SU-DHL-6 (cell line): ENCODE measurements at regions not wholly inside any gene's neighbourhood (a gene's known extent, or its start where the extent isn't known, plus 50 kb on each side); places are given as distances from the start of the nearest gene placed in this dataset.
"Not testable (repeated sequence)": the region's sequence is repeated elsewhere in the genome, so short reads cannot be mapped to it uniquely, and the experiment has no call there.

Experiments used
- H2AFZ ChIP-seq: fragments of 200-600 bp; sonication (generic); 2 replicates; pipeline ENCODE4 v1.6.1; 2014; ENCODE audit warnings: low read depth, mild to moderate bottlenecking, moderate library complexity, mixed read lengths, antibody characterized with exemption, low read length; ENCODE audit not compliant: severe bottlenecking
- H3F3A ChIP-seq: fragments of 200-600 bp; shearing (Covaris generic); 2 replicates; pipeline ENCODE4 v1.6.0; 2016; ENCODE audit warnings: antibody characterized with exemption, mild to moderate bottlenecking; ENCODE audit not compliant: insufficient read depth
- H3K27ac ChIP-seq: fragments of 200-600 bp; sonication (generic); 2 replicates; pipeline ENCODE4 v1.5.1; 2016; ENCODE audit warnings: low read depth, mild to moderate bottlenecking, low read length, moderate library complexity, mixed read lengths
- H3K27me3 ChIP-seq: fragments of 200-600 bp; sonication (generic), shearing (Covaris generic); 2 replicates; pipeline ENCODE4 v1.6.0; 2014; ENCODE audit warnings: mild to moderate bottlenecking, low read length
- H3K36me3 ChIP-seq: fragments of 200-600 bp; sonication (generic); 2 replicates; pipeline ENCODE4 v1.6.1; 2014; ENCODE audit warnings: mild to moderate bottlenecking, low read length, mixed read lengths
- H3K4me2 ChIP-seq: fragments of 300-600, 200-600 bp; shearing (Covaris generic), sonication (generic); 2 replicates; pipeline ENCODE4 v1.6.0; 2014; ENCODE audit warnings: low read length, low read depth, mild to moderate bottlenecking; ENCODE audit not compliant: poor library complexity, severe bottlenecking
- H3K4me3 ChIP-seq: fragments of 200-600 bp; sonication (generic); 2 replicates; pipeline ENCODE4 v1.5.1; 2014; ENCODE audit warnings: antibody characterized with exemption, low read length, mild to moderate bottlenecking, mixed read lengths; ENCODE audit not compliant: insufficient read depth, poor library complexity, severe bottlenecking
- H3K79me2 ChIP-seq: fragments of 200-600 bp; sonication (generic); 2 replicates; pipeline ENCODE4 v1.6.1; 2014; ENCODE audit warnings: mild to moderate bottlenecking, low read length, moderate library complexity; ENCODE audit not compliant: insufficient read depth
- H3K9ac ChIP-seq: fragments of 200-600 bp; sonication (generic); 2 replicates; pipeline ENCODE4 v1.7.0; 2014; ENCODE audit warnings: mild to moderate bottlenecking, low read length
- H3K9me2 ChIP-seq: fragments of 200-600 bp; sonication (generic); replicated peaks from 2 replicates; pipeline ENCODE4 v1.6.1; 2014; ENCODE audit warnings: low read length; ENCODE audit not compliant: insufficient read depth
- H3K9me3 ChIP-seq: fragments of 200-600 bp; sonication (generic); 2 replicates; pipeline ENCODE4 v1.6.1; 2014; ENCODE audit warnings: low read length, mixed read lengths; ENCODE audit not compliant: insufficient read depth
- H4K20me1 ChIP-seq: fragments of 200-600 bp; sonication (generic); 2 replicates; pipeline ENCODE4 v1.6.1; 2014; ENCODE audit warnings: low read depth, mild to moderate bottlenecking, antibody characterized with exemption, low read length, moderate library complexity, mixed read lengths
- EZH2phosphoT487 ChIP-seq: fragments of 200-600 bp; sonication (generic), shearing (Covaris generic); conservative IDR thresholded peaks from 2 replicates; pipeline ENCODE4 v1.6.1; 2018; ENCODE audit warnings: mild to moderate bottlenecking, antibody characterized with exemption, low read length, moderate library complexity, mixed read lengths
- TF ChIP-seq, protein P1 (sequence below): fragments of 200-600 bp; sonication (generic); IDR thresholded peaks from one replicate; pipeline ENCODE4 v1.5.1; 2017; ENCODE audit warnings: antibody characterized with exemption, mild to moderate bottlenecking, low read length, moderate library complexity; ENCODE audit not compliant: insufficient read depth, poor library complexity, severe bottlenecking

DNA sequence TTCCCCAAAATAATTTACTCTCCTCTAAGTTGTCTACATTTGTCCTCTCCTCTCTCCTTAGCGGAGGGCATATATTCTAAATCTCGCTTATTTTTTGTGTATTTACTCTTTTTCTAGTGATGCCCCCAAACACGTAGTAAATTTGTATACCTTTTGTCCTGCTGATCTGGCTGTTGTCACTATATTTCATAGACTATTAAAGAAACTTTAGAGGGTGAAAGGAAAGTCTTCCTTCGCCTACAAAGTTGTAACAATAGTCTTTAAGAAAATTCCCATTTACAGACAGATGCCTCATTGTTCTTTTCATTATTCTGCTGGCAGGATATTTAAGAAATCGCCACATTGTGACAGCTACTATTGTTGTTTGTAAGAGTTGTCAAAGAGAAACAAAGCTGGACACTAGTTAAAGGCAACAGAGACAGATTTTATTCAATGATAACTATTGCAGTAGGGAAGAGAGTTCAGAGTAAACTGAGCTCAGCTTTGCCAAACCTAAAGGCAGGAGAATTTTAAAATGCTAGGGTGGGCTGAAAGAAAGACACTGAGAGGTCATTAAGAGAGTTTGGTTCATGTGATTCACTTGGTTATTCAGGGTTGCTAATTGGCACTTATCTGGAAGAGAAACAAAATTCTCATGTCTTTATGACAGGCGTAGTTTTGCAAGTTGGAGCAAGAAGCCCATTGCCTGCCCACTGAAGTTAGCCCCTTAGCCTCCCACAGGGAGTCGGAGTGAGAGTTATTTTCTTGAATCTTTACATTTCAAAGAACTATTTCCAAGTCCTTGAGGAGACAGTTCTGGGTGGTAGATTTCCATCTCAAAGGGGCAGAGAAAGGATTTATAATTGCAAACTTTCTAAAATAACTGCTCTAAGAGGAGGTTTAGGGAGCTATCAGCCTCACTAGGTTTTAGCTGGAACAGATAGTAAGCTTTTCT lies 1272.5 kb upstream of the SEL1L start:
- Histone ChIP-seq H3K4me2 (no peak overlapping the region), H3K9ac (no peak overlapping the region), H3K27me3 (no peaks in the 10 kb centered on the region), H3K36me3 (no peaks in the 10 kb centered on the region), H3K79me2 (no peaks in the 10 kb centered on the region), H2AFZ (no peak overlapping the region), H3F3A (no peaks in the 10 kb centered on the region), H3K9me3 (no peaks in the 10 kb centered on the region), H3K9me2 (no peaks in the 10 kb centered on the region), H4K20me1 (no peaks in the 10 kb centered on the region), H3K27ac (no peak overlapping the region), H3K4me3 (no peak overlapping the region)
- TF ChIP-seq, protein P1, sequence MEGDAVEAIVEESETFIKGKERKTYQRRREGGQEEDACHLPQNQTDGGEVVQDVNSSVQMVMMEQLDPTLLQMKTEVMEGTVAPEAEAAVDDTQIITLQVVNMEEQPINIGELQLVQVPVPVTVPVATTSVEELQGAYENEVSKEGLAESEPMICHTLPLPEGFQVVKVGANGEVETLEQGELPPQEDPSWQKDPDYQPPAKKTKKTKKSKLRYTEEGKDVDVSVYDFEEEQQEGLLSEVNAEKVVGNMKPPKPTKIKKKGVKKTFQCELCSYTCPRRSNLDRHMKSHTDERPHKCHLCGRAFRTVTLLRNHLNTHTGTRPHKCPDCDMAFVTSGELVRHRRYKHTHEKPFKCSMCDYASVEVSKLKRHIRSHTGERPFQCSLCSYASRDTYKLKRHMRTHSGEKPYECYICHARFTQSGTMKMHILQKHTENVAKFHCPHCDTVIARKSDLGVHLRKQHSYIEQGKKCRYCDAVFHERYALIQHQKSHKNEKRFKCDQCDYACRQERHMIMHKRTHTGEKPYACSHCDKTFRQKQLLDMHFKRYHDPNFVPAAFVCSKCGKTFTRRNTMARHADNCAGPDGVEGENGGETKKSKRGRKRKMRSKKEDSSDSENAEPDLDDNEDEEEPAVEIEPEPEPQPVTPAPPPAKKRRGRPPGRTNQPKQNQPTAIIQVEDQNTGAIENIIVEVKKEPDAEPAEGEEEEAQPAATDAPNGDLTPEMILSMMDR: no peak
- no peak for TF ChIP-seq EZH2phosphoT487

DNA sequence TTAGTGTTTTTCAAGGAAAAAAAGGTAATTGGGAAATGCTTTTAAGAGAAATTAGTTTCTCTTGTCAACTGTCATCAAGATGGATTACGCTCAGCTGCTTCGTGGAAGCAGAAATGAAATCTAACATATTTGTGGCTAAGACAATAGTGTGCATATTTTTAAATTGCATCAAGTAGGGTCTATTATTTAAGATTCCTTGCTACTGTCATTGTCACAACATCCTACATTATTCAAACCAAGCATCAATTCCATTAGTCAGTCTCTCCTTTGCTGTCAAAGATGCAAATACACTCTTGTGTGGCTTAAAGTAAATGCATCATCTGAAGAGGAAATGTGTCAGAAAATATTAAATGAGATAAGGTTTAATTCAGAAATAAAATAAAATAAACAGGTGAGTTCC lies 1277.6 kb upstream of the SEL1L start:
- H3K9me2 ChIP-seq: no peaks in the 10 kb centered on the region
- no peaks in the 10 kb centered on the region for H4K20me1 ChIP-seq
- H3K9me3 ChIP-seq: no peaks in the 10 kb centered on the region
- H3K9ac ChIP-seq: no peak overlapping the region
- no peak overlapping the region for H3K4me3 ChIP-seq
- H3K79me2 ChIP-seq: no peaks in the 10 kb centered on the region
- no peak for TF ChIP-seq EZH2phosphoT487
- TF ChIP-seq, protein P1: no peak
- no peaks in the 10 kb centered on the region for H3K27me3 ChIP-seq
- H2AFZ ChIP-seq: no peak overlapping the region
- H3K27ac ChIP-seq: no peak overlapping the region
- no peaks in the 10 kb centered on the region for H3F3A ChIP-seq
- no peaks in the 10 kb centered on the region for H3K36me3 ChIP-seq
- no peak overlapping the region for H3K4me2 ChIP-seq

DNA sequence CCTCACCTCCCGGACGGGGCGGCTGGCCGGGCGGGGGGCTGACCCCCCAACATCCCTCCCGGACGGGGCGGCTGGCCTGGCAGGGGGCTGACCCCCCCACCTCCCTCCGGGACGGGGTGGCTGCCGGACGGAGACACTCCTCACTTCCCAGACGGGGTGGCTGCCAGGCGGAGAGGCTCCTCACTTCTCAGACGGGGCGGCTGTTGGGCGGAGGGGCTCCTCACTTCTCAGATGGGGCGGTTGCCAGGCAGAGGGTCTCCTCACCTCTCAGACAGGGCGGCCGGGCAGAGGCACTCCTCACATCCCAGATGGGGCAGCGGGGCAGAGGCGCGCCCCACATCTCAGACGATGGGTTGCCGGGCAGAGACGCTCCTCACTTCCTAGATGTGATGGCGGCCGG lies 1280.7 kb upstream of the SEL1L start:
- H3K9me2 ChIP-seq, H2AFZ ChIP-seq, H3K4me3 ChIP-seq, H3K27me3 ChIP-seq, H3K79me2 ChIP-seq, H3F3A ChIP-seq, H3K27ac ChIP-seq, H3K9me3 ChIP-seq, H3K36me3 ChIP-seq, H3K4me2 ChIP-seq, H4K20me1 ChIP-seq, H3K9ac ChIP-seq: not testable (repeated sequence)

DNA sequence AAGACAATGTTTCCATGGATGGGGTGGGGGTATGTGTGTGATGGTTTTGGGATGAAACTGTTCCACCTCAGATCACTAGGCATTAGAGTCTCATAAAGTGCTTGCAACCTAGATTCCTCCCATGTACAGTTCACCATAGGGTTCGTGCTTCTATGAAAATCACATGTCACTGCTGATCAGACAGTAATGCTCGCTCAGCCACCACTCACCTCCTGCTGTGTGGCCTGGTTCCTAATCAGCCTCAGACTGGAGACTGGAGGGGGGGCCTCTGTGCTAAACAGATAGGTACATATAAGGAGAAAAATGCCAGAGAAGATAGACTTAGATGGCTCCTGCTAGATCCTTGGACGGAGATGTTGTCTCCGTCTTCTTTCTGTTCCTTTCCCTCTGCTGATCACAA lies 1296.9 kb upstream of the SEL1L start:
- H3K27me3 ChIP-seq: no peaks in the 10 kb centered on the region
- H3K36me3 ChIP-seq: no peaks in the 10 kb centered on the region
- H3K9me3 ChIP-seq: no peaks in the 10 kb centered on the region
- no peak overlapping the region for H3K4me2 ChIP-seq
- no peak overlapping the region for H3K4me3 ChIP-seq
- H3K9ac ChIP-seq: no peak overlapping the region
- TF ChIP-seq, protein P1: no peak
- no peaks in the 10 kb centered on the region for H3K9me2 ChIP-seq
- H3K27ac ChIP-seq: no peak overlapping the region
- no peaks in the 10 kb centered on the region for H3F3A ChIP-seq
- H4K20me1 ChIP-seq: no peaks in the 10 kb centered on the region
- no peaks in the 10 kb centered on the region for H3K79me2 ChIP-seq
- H2AFZ ChIP-seq: no peak overlapping the region
